ENCODE measurements at regions not wholly inside any gene's neighbourhood (a gene's known extent, or its start where the extent isn't known, plus 50 kb on each side); places are given as distances from the start of the nearest gene placed in this dataset.

DNA sequence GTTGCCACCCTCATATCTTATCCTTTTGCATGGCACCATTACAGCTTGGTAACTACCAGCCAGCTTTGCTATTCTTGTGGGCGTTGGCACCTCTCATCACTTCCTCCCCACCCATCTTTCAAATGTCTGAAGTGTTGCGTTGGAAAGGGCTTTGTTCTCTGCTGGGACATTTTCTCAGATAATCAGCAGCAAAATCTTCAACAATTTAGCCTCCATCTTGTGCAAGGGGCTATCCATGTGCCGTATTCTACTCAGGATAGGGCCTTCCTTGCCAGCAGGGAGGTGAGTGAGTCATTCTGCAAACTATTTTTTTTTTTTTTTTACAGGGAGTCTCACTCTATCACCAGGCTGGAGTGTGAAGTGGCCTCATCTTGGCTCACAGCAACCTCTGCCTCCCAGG lies 62.1 kb upstream of the NUDT12 start:
- Histone ChIP-seq H3K9ac (ENCODE audit: extremely low read depth, low read length, poor library complexity, severe bottlenecking) (no peak overlapping the region), H3K36me3 (ENCODE audit: control insufficient read depth, insufficient read depth, low read length) (no peaks in the 10 kb centered on the region), H3K27me3 (ENCODE audit: control insufficient read depth, insufficient read depth, low read length, poor library complexity, severe bottlenecking) (no peaks in the 10 kb centered on the region), H3K27ac (ENCODE audit: low read depth, low read length) (no peak overlapping the region), H3K4me1 (ENCODE audit: control insufficient read depth, insufficient read depth, low read length) (peaks cover 11% of the 10 kb centered on the region), H3K4me3 (ENCODE audit: low read length) (no peak overlapping the region), H3K9me3 (ENCODE audit: control insufficient read depth, low read length) (no peaks in the 10 kb centered on the region)
- Mint-ChIP-seq H3K36me3 (ENCODE audit: low read depth) (no peaks in the 10 kb centered on the region), H3K27me3 (ENCODE audit: insufficient read depth) (no peaks in the 10 kb centered on the region), H3K4me3 (no peak overlapping the region), H3K27ac (no peak overlapping the region), H3K9me3 (no peaks in the 10 kb centered on the region), H3K4me1 (peaks cover 2% of the 10 kb centered on the region)
- no peak for DNase-seq
- TF ChIP-seq, protein P1, sequence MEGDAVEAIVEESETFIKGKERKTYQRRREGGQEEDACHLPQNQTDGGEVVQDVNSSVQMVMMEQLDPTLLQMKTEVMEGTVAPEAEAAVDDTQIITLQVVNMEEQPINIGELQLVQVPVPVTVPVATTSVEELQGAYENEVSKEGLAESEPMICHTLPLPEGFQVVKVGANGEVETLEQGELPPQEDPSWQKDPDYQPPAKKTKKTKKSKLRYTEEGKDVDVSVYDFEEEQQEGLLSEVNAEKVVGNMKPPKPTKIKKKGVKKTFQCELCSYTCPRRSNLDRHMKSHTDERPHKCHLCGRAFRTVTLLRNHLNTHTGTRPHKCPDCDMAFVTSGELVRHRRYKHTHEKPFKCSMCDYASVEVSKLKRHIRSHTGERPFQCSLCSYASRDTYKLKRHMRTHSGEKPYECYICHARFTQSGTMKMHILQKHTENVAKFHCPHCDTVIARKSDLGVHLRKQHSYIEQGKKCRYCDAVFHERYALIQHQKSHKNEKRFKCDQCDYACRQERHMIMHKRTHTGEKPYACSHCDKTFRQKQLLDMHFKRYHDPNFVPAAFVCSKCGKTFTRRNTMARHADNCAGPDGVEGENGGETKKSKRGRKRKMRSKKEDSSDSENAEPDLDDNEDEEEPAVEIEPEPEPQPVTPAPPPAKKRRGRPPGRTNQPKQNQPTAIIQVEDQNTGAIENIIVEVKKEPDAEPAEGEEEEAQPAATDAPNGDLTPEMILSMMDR (conservative IDR thresholded peaks at IDR 0.05) = no peak
- WGBS, 2 experiments (ENCODE audit: insufficient coverage in 1 of 2, insufficient read length in 1 of 2) = 99 to 100% methylated on average over 3 of the region's 3 CpGs

DNA sequence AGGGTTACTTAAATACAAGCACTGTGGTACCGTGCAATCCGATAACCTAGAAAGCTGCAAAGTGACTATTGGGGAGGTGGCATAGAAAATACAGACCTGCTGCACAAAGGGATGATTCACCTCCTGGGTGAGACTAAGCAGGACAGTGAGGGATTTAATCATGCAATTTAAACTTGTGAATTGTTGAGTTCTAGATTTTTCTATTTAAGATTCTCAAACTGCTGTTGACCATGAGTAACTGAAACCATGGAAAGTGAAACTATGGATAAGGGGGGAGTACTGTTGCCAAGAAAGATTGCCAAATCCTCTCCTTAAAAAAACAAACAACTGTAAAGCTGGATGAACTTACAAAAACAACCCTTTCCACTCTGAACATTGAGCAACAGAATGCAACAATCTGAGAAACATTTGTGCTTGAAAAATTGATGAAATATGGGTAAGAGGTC lies 61.5 kb upstream of the NUDT12 start:
- Mint-ChIP-seq H3K36me3 (ENCODE audit: low read depth) (no peaks in the 10 kb centered on the region), H3K9me3 (no peaks in the 10 kb centered on the region)
- WGBS, 2 experiments (ENCODE audit: insufficient coverage in 1 of 2, insufficient read length in 1 of 2) = 99 to 100% methylated on average over 2 of the region's 2 CpGs

DNA sequence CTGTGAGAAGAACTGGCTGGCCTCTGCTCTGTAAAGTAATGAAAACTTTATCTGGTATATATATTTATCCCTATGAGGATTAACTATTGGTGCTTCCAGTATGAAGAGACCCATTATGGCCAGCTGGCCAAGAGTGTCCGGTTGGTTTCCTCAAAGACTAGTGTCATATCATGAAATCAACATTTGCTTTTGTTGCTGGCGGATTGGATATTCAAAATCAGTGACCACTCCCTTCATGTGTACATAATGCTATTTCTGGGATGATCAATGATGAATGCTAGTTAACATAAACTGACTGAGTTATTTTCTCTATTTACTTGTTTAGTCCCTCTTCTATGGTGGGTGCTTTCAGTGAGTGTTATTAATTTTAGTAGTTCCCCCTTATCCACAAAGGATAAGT lies 60.8 kb upstream of the NUDT12 start:
- no peaks in the 10 kb centered on the region for H3K27me3 Mint-ChIP-seq (ENCODE audit: insufficient read depth)
- no peaks in the 10 kb centered on the region for H3K9me3 Mint-ChIP-seq
- no peaks in the 10 kb centered on the region for H3K27me3 ChIP-seq (ENCODE audit: control insufficient read depth, insufficient read depth, low read length, poor library complexity, severe bottlenecking)
- peaks cover 2% of the 10 kb centered on the region for H3K4me1 Mint-ChIP-seq
- no peak overlapping the region for H3K9ac ChIP-seq (ENCODE audit: extremely low read depth, low read length, poor library complexity, severe bottlenecking)
- H3K9me3 ChIP-seq (ENCODE audit: control insufficient read depth, low read length) = no peaks in the 10 kb centered on the region
- no peak overlapping the region for H3K4me3 ChIP-seq (ENCODE audit: low read length)
- H3K27ac Mint-ChIP-seq = no peak overlapping the region
- no peak for DNase-seq
- H3K36me3 ChIP-seq (ENCODE audit: control insufficient read depth, insufficient read depth, low read length) = no peaks in the 10 kb centered on the region
- H3K36me3 Mint-ChIP-seq (ENCODE audit: low read depth) = no peaks in the 10 kb centered on the region
- TF ChIP-seq, protein P1 (conservative IDR thresholded peaks at IDR 0.05) = no peak
- no peak overlapping the region for H3K27ac ChIP-seq (ENCODE audit: low read depth, low read length)
- no peak overlapping the region for H3K4me3 Mint-ChIP-seq
- H3K4me1 ChIP-seq (ENCODE audit: control insufficient read depth, insufficient read depth, low read length) = peaks cover 11% of the 10 kb centered on the region
- 85 to 100% methylated on average over 1 to 2 of the region's 2 CpGs for WGBS, 2 experiments (ENCODE audit: insufficient coverage in 1 of 2, insufficient read length in 1 of 2)

More for the DNA sequence above, 61.5 kb upstream of the NUDT12 start:
- H3K4me3 ChIP-seq (ENCODE audit: low read length) = no peak overlapping the region
- H3K9me3 ChIP-seq (ENCODE audit: control insufficient read depth, low read length) = no peaks in the 10 kb centered on the region
- peaks cover 2% of the 10 kb centered on the region for H3K4me1 Mint-ChIP-seq
- H3K27ac Mint-ChIP-seq = no peak overlapping the region
- H3K27ac ChIP-seq (ENCODE audit: low read depth, low read length) = no peak overlapping the region
- H3K27me3 ChIP-seq (ENCODE audit: control insufficient read depth, insufficient read depth, low read length, poor library complexity, severe bottlenecking) = no peaks in the 10 kb centered on the region
- H3K9ac ChIP-seq (ENCODE audit: extremely low read depth, low read length, poor library complexity, severe bottlenecking) = no peak overlapping the region
- no peaks in the 10 kb centered on the region for H3K27me3 Mint-ChIP-seq (ENCODE audit: insufficient read depth)
- TF ChIP-seq, protein P1 (conservative IDR thresholded peaks at IDR 0.05) = no peak
- DNase-seq = no peak
- peaks cover 11% of the 10 kb centered on the region for H3K4me1 ChIP-seq (ENCODE audit: control insufficient read depth, insufficient read depth, low read length)
- H3K4me3 Mint-ChIP-seq = no peak overlapping the region
- H3K36me3 ChIP-seq (ENCODE audit: control insufficient read depth, insufficient read depth, low read length) = no peaks in the 10 kb centered on the region

Measured in endodermal cell (in vitro differentiated cells).